Uterus (tissue), 3 donors: ENCODE measurements at regions not wholly inside any gene's neighbourhood (a gene's known extent, or its start where the extent isn't known, plus 50 kb on each side); places are given as distances from the start of the nearest gene placed in this dataset.

Experiments used
- DNase-seq, 2 donors: peaks; one replicate each; pipeline ENCODE4 v3.0.0-alpha.2; 2019 to 2020
- H3K27ac ChIP-seq, 2 donors: fragments of 200-600 bp; sonication (generic); 1 replicate in 1 of 2; 2 replicates in 1 of 2; pipeline ENCODE4 v1.5.1; 2016 to 2018
- H3K27me3 ChIP-seq, 2 donors: fragments of 200-600 bp; sonication (generic); one replicate each; pipeline ENCODE4 v1.5.1; 2018 to 2019; ENCODE audit warnings: control low read depth in 1 of 2
- H3K36me3 ChIP-seq, 2 donors: fragments of 200-600 bp; sonication (generic); one replicate each; pipeline ENCODE4 v1.5.1; 2019; ENCODE audit warnings: control low read depth in 1 of 2
- H3K4me1 ChIP-seq, 2 donors: fragments of 200-600 bp; sonication (generic); one replicate each; pipeline ENCODE4 v1.5.1; 2018 to 2019; ENCODE audit warnings: control low read depth in 1 of 2
- H3K4me3 ChIP-seq, 2 donors: fragments of 200-600 bp; sonication (generic); 1 replicate in 1 of 2; 2 replicates in 1 of 2; pipeline ENCODE4 v1.5.1; 2018 to 2019; ENCODE audit warnings: mild to moderate bottlenecking in 1 of 2
- H3K9me3 ChIP-seq, 2 donors: fragments of 200-600 bp; sonication (generic); one replicate each; pipeline ENCODE4 v1.5.1; 2019; ENCODE audit warnings: control low read depth in 1 of 2
- CTCF ChIP-seq, 4 experiments: fragments of 200-600 bp in 2 of 4; fragments of 450-650 bp in 2 of 4; sonication (generic) in 2 of 4; IDR thresholded peaks; one replicate each; pipeline ENCODE4 v1.5.1; 2016 to 2019; ENCODE audit warnings: antibody characterized with exemption in 4 of 4, mild to moderate bottlenecking in 2 of 4, moderate library complexity in 1 of 4
- POLR2A ChIP-seq, 2 donors: fragments of 450-650 bp; IDR thresholded peaks; one replicate each; pipeline ENCODE4 v1.6.1; 2016; ENCODE audit warnings: antibody characterized with exemption in 2 of 2, mild to moderate bottlenecking in 1 of 2, moderate library complexity in 1 of 2
- intact Hi-C: fragments of 100-400 bp; cut with DNase I; formaldehyde crosslinking; loops from one replicate; pipeline ENCODE4 v1.15.1; 2023; ENCODE audit warnings: low total_unique reads
- donor health status: DM: yes; HTN: yes; CAD: no.

GRCh38 chr4:13763707-13764106, 136.2 kb upstream of the BOD1L1 start:
- intact Hi-C loops: no loop called here
- Histone ChIP-seq H3K4me3 (no peak overlapping the region), H3K27ac (no peak overlapping the region), H3K27me3 (no peaks in the 10 kb centered on the region), H3K36me3 (no peaks in the 10 kb centered on the region), H3K4me1 (no peaks in the 10 kb centered on the region), H3K9me3 (no peaks in the 10 kb centered on the region)
- TF ChIP-seq POLR2A (IDR thresholded peaks at IDR 0.05) (no peak), CTCF (IDR thresholded peaks at IDR 0.05) (no peak)
- no peak for DNase-seq

- Histone ChIP-seq H3K27ac (no peak overlapping the region), H3K9me3 (no peaks in the 10 kb centered on the region)
- no peak for DNase-seq
Observed at GRCh38 chr4:13765539-13765938, 138.0 kb upstream of the BOD1L1 start.

DNA sequence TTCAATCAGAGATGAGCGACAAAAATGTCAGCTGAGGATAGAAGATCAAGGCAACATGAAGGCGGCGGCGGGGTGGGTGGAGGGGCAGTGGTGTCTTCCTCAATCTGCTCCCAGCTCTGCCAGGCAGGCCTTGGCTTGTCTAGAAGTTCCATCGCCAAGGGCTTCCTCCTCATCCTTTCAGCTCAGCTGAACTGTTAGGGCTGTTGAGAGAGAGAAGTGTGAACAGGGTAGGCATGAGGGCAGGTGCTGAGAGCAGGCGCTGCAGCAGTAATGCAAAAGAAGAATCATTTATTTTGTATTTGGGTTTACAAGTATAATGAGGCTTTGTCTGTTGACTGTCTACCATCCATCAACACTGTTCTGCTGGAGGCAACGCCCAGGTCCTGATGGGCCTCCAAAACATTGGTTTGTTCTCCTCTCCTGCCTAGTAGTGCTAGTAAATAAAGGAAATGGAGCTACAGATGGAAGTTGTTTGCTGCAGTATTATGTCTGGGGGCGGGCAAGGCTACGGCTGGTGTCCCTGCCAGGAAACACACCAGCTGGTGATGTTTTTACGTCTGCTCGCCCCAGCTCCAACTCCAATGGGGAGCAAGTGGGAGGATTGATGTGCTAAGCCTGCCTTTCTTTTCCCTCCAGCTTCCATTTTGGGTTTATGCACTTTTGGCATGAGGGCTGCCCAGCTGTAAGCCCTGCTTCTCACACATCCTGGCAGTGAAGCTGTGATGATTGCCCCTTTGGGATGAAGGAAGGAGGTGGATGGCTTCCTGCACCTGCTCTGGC, 139.4 kb upstream of the BOD1L1 start:
- H3K9me3 ChIP-seq: no peaks in the 10 kb centered on the region
- no peaks in the 10 kb centered on the region for H3K4me1 ChIP-seq
- TF ChIP-seq POLR2A (IDR thresholded peaks at IDR 0.05) (no peak), CTCF (IDR thresholded peaks at IDR 0.05) (no peak)
- no peaks in the 10 kb centered on the region for H3K27me3 ChIP-seq
- H3K36me3 ChIP-seq: no peaks in the 10 kb centered on the region
- no peak for DNase-seq
- no peak overlapping the region for H3K4me3 ChIP-seq
- H3K27ac ChIP-seq: no peak overlapping the region
- intact Hi-C loops: no loop called here

More at GRCh38 chr4:13765539-13765938, 138.0 kb upstream of the BOD1L1 start:
- Histone ChIP-seq H3K27me3 (no peaks in the 10 kb centered on the region), H3K36me3 (no peaks in the 10 kb centered on the region), H3K4me1 (no peaks in the 10 kb centered on the region), H3K4me3 (no peak overlapping the region)
- intact Hi-C loops: no loop called here
- TF ChIP-seq CTCF (IDR thresholded peaks at IDR 0.05) (no peak), POLR2A (IDR thresholded peaks at IDR 0.05) (no peak)

DNA sequence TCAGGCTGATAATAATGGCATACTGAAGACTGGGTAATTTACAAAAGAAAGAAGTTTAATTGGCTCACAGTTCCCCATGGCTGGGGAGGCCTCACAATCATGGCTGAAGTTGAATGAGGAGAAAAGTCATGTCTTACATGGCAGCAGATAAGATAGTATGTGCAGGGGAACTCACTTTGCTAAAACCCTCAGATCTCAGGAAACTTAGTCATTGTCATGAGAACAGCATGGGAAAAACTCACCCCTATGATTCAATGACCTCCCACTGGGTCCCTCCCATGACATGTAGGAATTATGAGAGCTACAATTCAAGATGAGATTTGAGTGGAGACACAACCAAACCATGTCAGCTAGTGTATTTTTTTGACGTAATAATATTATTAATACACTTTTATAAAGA, 149.8 kb upstream of the BOD1L1 start:
- no peaks in the 10 kb centered on the region for H3K36me3 ChIP-seq
- H3K27me3 ChIP-seq: peaks cover 0 to 3% of the 10 kb centered on the region in 2 donors
- no peak overlapping the region for H3K4me3 ChIP-seq
- DNase-seq: no peak
- H3K27ac ChIP-seq: no peak overlapping the region
- no peaks in the 10 kb centered on the region for H3K4me1 ChIP-seq
- TF ChIP-seq POLR2A (IDR thresholded peaks at IDR 0.05) (no peak), CTCF (IDR thresholded peaks at IDR 0.05) (no peak)
- no peaks in the 10 kb centered on the region for H3K9me3 ChIP-seq
- intact Hi-C loops: no loop called here

DNA sequence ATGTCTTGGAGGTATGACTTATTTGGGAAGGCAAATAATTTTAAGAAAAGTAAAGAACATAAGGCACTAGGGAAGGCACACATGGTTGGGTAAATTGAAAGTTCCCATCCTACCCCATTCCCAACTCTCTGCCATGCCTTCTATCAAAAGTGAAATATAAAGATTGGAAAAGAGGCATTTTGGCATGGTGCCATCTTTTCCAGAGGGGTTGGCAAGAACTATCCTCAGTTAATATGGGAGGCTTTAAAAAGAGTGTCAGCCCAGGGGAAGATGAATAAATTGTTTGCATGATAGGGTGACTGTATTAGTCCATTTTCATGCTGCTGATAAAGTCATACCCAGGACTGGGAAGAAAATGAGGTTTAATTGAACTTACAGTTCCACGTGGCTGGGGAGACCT, 150.8 kb upstream of the BOD1L1 start:
- Histone ChIP-seq H3K27me3 (peaks cover 0 to 3% of the 10 kb centered on the region in 2 donors), H3K4me1 (no peaks in the 10 kb centered on the region), H3K4me3 (no peak overlapping the region), H3K36me3 (no peaks in the 10 kb centered on the region), H3K27ac (no peak overlapping the region), H3K9me3 (no peaks in the 10 kb centered on the region)
- intact Hi-C loops: no loop called here
- no peak for TF ChIP-seq POLR2A (IDR thresholded peaks at IDR 0.05)
- no peak for TF ChIP-seq CTCF (IDR thresholded peaks at IDR 0.05)
- DNase-seq: no peak
